Erythroblast (primary cell): ENCODE measurements at regions not wholly inside any gene's neighbourhood (a gene's known extent, or its start where the extent isn't known, plus 50 kb on each side); places are given as distances from the start of the nearest gene placed in this dataset.

Experiments used
- GATA1 ChIP-seq: IDR thresholded peaks from 2 replicates; pipeline ENCODE4 v1.6.1; 2011; ENCODE audit warnings: low read depth, mild to moderate bottlenecking, control low read depth, low read length, moderate library complexity
- POLR2A ChIP-seq: IDR thresholded peaks from 2 replicates; pipeline ENCODE4 v1.6.1; 2011; ENCODE audit warnings: mild to moderate bottlenecking, low read length

DNA sequence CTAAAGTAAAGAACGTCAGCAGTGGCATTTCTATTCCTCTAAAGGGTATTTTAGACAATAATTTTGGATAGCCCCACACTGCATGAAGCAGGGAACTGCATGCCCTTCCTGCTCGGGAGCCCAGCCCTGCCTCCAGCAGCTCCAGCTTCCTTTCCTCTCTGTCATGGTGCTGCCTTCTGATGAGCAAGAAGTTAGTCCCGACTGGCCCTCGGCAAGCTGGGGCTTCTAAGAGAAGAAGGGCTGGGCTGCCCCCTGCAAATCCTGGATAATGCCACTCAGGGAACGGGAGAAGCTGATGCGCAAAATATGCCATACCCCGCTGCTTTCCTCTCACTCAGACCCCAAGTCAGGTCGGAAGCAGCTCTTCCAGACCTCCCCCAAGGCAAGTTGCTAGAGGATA, 296.4 kb downstream of the ETS1 start:
- TF ChIP-seq POLR2A (no peak), GATA1 (no peak)
